Right renal cortex interstitium (tissue), 3 donors: ENCODE measurements at regions not wholly inside any gene's neighbourhood (a gene's known extent, or its start where the extent isn't known, plus 50 kb on each side); places are given as distances from the start of the nearest gene placed in this dataset.

Experiments used
- DNase-seq, 3 donors: peaks; one replicate each; pipeline ENCODE4 v3.0.0-alpha.2; 2013; ENCODE audit warnings: low read depth in 3 of 3, low spot score in 2 of 3

DNA sequence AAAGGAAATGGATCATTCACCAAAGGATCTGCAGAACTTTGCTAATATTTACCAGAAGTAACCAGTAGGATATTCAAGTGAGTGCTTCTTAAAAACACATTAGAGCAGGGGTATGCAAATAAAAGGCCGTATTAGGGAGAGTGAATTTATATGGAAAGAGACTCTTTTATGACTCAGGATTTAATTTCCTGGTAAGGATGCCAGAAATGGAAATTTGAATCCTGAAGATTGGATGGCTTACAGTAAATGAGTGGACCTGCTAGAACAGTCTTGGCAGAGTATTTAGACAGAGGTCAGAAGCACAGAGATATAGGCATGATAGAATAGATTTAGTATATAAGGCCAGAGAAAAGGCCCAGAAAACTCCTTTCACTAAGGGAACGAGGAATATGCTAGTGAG, 201.6 kb downstream of the SLITRK5 start:
- no peak for DNase-seq

DNA sequence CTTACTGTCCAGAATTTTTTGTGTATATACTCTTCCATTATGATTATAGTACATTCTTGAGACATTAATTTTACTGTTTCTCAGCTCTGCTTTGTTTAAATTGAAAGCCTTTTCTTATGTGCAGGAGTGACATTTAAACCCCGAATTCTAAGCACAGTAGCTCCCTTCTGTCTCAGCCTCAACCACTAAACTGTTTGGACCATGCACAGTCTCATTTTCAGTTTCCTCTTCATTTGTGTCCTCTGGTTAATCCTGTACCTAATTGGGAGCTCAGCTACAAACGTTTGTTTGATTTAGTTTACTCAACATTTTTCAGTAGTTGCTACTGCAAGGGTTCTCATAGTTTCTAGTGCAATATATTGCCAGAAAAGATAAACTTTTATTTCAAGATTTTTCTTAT, 206.3 kb downstream of the SLITRK5 start:
- no peak for DNase-seq

GRCh38 chr13:87878706-87879105, 207.5 kb downstream of the SLITRK5 start:
- no peak for DNase-seq

DNA sequence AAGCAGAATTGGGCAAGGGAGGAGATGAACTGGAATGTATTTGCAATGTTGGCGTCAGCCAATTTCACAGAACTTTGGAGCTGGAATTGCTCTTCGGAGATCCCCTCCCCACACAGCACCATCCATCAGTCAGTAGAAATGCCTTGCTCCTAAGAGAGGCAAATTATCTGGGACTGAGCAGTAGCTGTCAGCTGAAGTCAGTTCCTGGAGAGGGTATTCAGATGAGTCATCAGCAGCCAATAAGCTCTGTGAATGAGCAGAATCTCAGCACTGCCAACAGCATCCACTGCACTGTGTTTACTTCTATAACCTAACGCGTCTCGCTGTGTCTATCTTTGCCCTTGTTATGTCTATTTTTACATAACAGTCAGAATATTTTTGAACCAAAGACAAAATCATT, 213.7 kb downstream of the SLITRK5 start:
- no peak for DNase-seq

- DNase-seq = no peak
These were observed 216.4 kb downstream of the SLITRK5 start for GRCh38 chr13:87887459-87888123.

- no peak for DNase-seq
These were observed 218.1 kb downstream of the SLITRK5 start for GRCh38 chr13:87889254-87889653.

DNA sequence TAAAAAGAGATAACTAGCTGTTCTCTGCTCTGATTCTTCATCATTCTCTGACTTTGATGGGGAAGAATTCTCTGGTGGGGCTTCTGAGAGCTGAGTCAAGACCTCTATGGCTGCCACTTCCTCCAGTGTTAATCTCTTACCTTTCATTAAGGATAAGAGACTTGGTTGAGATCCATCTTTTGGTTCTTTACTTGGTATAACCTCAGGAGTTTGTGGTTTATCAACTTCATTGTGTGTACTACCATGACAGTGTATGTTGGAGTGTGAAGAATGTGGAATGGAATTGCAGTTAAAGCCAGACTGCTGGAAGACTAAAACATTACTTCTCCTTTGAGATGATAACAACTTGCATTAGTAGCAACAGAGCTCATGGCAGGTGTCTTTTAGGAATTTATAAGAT, 222.0 kb downstream of the SLITRK5 start:
- no peak for DNase-seq

- DNase-seq = no peak
These were observed 222.9 kb downstream of the SLITRK5 start for GRCh38 chr13:87894059-87894458.

DNA sequence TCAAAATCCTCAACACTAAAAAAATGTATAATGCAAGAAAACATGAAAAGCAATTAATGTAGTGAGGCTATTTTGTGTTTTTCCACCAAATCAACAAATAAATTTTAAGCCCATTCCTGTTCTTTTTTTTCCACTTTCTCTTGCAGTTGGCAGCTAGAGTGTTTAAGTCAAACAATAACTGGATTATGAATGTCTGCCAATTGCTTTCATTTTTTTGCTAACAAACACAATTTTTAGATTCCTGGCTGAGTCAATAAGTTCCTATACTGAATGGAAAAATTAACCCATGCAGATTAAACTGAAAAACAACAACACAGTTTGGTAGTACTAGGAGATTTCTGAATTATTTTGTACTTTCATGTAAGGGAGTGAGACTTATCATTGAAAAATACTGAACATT, 232.4 kb downstream of the SLITRK5 start:
- no peak for DNase-seq

- DNase-seq = no peak
These were observed 235.2 kb downstream of the SLITRK5 start for GRCh38 chr13:87906411-87906810.

- no peak for DNase-seq
These were observed 236.0 kb downstream of the SLITRK5 start for GRCh38 chr13:87907202-87907601.

- no peak for DNase-seq
These were observed 248.8 kb downstream of the SLITRK5 start for GRCh38 chr13:87919956-87920355.

DNA sequence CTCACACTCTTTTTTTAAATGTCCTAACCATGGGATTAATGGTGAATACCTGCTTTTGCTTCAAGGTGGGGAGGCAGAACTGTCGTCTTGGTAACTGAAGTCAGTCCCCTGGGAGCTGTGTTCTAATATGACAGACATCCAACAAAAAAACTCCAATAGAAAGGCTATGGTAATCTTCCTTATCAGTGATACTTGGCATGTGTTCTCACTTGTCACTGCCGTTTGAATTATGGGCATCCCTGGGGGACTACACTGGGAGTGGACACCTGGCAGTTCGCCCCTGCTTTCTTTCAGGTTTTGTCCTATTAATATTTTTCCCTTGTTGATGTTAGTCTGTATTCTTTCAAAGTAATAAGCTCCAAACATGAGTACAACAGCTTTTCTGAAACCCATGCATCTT, 252.6 kb downstream of the SLITRK5 start:
- no peak for DNase-seq

GRCh38 chr13:87925006-87925405, 253.8 kb downstream of the SLITRK5 start:
- DNase-seq = no peak

DNA sequence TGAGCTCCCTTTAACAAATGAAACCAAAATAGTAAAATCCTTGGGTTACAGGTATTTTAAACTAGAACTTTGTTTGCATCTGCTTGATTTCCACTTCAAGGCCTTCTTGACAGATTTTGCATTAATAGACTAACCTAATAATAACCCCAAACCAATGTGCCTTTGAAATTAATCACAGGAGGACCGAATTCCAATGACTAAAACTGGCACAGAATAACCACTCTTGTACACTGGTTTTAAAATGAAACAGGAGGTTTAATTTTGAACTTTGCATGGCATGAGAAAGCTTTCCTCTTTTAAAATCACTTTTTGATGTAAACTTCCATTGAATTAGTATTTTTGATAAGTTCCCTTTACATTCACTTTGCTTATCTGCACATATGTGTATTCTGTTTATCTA, 269.6 kb downstream of the SLITRK5 start:
- DNase-seq = no peak

GRCh38 chr13:87941226-87941625, 270.1 kb downstream of the SLITRK5 start:
- DNase-seq = no peak

- no peak for DNase-seq
These were observed 271.0 kb downstream of the SLITRK5 start for GRCh38 chr13:87942205-87942604.

DNA sequence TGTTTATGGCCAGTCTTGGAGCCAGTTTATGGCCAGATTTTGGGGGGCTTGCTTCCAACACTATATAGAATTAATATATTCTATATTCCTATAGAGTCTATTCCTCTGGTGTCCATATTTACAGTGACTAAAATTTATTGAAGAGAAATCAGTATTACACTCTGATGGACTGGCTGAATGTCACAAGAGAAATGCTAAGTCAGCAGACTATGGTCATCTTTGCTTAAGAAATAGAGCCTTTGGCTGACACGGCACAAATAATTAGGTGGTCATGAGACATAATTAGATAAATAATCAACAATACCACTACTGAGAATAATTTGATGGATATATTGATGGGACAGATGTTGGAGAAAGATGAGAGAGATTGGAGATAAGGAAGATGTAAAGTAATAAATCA, 272.9 kb downstream of the SLITRK5 start:
- no peak for DNase-seq

DNA sequence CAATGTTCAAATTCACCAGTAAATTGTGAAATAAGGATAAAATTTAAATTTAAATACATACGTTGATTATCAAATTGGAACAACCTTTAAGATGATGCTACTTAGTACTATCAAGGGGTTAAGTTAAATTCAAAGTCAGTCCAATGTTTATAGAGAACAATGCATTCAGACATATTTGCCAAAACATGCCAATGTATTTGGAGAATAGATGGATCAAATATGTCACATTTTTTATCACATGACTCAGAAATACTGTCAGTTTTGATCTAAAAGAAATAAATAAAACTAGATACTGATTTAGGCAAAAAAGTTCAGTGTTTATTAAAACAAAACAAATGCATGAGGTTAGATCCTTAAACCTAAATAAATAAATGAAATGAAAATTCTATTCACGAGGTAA, 281.2 kb downstream of the SLITRK5 start:
- no peak for DNase-seq

- no peak for DNase-seq
These were observed 282.2 kb downstream of the SLITRK5 start for GRCh38 chr13:87953381-87953780.

DNA sequence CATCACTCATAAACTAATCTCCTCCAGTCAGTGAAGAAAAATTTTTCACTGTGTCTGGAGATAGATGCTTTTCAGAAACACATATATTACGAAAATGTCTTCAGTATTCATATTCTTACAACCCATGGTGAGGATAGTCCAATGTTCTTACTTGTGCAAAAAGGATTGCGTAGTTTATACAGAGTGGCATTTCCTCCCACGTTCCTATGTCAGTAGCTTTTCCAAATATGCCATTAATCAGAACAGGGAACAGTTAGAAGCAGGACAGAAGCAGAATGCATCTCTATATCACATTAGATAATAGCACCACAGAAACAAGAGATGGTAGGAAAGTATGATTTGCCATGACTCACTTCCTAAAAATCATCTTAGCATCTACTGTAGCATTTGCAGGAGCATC, 282.9 kb downstream of the SLITRK5 start:
- no peak for DNase-seq

- no peak for DNase-seq
These were observed 290.4 kb downstream of the SLITRK5 start for GRCh38 chr13:87961546-87961945.

DNA sequence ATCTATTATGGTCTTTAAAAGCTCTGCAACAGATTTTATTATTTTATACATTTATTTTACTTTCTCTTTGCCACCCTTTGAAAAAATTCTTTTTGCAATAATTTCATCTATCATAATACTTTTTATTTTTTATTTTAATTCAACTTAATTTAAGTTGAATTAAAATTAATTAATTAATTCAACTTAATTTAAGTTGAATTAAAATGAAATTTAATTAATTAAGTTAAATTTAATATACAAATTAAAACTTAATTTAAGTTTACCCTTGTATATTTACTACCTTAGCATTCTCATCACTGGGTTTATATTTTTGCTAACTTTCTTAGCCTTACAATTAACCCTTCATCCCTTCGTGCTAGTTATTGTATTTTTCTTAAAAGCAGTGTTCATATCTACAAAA, 301.4 kb downstream of the SLITRK5 start:
- no peak for DNase-seq
